NT2/D1 (cell line): ENCODE measurements at regions not wholly inside any gene's neighbourhood (a gene's known extent, or its start where the extent isn't known, plus 50 kb on each side); places are given as distances from the start of the nearest gene placed in this dataset.

ENCODE experiments used
- YY1 ChIP-seq: IDR thresholded peaks from 2 replicates; pipeline ENCODE4 v1.6.1; 2011; ENCODE audit not compliant: insufficient read length, insufficient read depth
- ZNF274 ChIP-seq: IDR thresholded peaks from 2 replicates; pipeline ENCODE4 v1.6.1; 2011; ENCODE audit warnings: mild to moderate bottlenecking, low read depth, low read length

GRCh38 chr3:117723825-117724224, 1014.2 kb downstream of the TUSC7 start:
- TF ChIP-seq YY1: no peak
- TF ChIP-seq ZNF274: no peak
